ENCODE measurements at regions not wholly inside any gene's neighbourhood (a gene's known extent, or its start where the extent isn't known, plus 50 kb on each side); places are given as distances from the start of the nearest gene placed in this dataset.

GRCh38 chr18:71194438-71194837 lies 905.6 kb downstream of the SOCS6 start:
- DNase-seq: no peak

DNA sequence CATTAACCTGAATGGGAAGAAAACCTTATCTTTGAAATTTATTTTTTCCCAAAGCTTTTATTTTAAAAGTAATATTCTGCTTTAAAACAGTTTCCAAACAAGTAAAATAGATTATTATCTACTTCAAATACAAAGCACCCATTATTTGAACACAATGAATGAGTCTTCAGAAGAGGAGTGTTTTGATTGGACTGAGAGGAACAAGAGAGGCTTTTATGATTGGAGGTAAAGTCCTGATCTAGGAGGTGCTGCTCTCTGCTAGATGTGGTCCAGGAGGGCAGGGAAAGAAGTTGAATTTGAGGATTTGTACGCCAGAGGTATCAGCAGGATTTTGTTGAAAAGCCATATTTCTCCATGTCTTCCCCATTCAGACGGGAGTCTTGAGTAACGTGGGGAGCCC lies 900.7 kb downstream of the SOCS6 start:
- DNase-seq: no peak

DNA sequence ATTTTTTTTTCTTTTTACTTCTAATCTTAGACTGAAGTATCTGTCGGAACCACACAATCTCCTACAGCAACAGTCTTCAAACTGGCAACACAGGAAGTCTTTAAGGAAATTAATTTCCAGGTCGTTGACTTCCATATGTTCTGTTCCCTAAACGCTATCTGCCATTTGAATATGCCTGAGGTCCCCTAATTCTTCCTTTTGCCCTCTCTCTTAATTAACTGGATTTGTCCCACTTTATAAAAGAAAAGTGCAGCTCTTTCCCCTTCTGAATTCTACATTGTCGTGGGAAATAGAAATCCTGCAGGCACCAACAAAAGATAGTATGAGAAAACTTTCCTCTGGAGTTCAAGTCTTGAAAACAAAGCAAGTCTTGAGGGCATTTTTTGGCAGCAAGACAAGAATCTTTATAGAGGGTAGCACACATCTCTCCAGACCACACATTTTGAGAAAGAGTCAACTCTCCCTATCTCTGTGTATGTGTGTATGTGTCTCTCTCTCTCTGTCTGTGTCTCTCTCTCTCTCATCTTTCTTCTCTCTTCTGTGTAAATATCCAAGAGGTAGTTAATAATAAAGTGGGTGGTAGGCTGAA lies 879.8 kb downstream of the SOCS6 start:
- no peak for DNase-seq

DNA sequence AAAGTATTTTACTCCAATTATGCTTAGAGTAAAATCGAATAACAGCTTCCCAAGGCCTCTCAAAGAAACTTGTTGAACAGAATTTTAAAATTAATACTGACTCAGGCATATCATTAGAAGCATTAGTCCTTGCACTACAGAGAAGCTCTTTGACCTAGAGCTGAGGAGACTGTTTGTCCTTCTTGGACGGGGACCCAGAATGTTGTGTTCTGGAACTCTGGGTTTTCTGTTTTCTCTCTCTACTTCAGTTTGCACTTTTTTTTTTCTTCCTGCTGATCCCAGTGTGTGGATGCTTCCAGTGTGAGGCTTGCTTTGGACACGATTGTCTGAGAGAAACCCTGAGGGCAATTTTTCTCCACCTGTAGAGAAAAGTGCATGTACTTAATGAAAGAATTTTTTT lies 847.6 kb downstream of the SOCS6 start:
- no peak for DNase-seq

GRCh38 chr18:71134122-71134521 lies 845.3 kb downstream of the SOCS6 start:
- DNase-seq: no peak

DNA sequence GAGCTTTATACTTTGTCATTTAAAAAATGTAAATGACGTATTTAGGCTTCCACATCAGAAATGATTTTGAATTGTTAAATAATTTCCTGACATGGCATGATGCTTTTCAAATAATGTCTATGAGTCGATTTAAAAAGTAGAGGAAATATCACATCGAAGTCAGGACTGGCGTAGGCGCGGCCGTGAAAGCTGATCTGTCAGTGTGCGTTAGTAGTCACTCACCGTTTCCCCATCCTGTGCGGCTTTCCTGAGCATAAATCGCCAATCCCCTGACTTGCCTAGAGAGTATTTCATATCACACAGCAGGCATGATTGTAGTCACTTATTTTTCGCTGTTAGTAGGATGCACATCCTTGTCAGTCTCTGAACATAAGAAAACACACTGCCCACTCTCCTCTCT lies 843.1 kb downstream of the SOCS6 start:
- DNase-seq: no peak

- no peak for DNase-seq
Observed at GRCh38 chr18:71130351-71130750, 841.5 kb downstream of the SOCS6 start.

- DNase-seq: no peak
Observed at GRCh38 chr18:71125581-71125980, 836.7 kb downstream of the SOCS6 start.

DNA sequence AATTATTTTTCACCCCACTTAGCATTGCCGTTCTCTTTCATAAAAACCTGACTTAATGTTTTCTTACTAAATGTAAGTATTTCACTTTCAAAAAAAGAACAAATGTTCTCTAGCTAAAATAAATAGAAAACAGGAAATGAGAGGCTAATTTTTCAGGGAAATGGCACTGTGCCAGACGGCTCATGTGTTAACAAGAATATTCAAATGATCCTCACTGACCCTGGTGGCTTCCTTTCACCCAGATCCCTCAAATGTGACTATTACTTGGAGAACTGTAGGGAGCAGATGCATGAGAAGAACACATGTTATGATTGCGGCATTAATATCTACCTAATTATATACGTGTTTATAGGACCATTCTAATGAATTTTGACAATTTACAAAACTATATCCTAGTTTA lies 827.7 kb downstream of the SOCS6 start:
- no peak for DNase-seq

DNA sequence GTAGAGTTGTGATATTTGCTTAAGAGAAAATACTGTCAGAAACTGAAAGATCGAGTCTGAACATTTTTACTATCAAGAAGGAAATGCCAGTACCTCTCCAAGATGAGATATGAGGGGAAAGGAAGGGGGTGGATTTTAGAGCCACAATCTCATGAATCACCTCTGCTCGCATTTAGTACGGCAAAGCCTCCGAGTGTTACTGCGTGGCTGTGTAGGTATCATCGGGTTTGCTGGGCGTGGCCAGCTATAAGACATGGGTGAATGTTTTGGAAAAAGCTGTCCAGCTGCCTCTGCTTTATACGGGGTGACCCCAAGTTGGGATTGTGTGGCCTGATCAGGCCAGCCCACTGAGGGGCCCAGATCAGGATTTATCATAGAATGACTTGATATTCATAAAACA lies 826.4 kb downstream of the SOCS6 start:
- no peak for DNase-seq

DNA sequence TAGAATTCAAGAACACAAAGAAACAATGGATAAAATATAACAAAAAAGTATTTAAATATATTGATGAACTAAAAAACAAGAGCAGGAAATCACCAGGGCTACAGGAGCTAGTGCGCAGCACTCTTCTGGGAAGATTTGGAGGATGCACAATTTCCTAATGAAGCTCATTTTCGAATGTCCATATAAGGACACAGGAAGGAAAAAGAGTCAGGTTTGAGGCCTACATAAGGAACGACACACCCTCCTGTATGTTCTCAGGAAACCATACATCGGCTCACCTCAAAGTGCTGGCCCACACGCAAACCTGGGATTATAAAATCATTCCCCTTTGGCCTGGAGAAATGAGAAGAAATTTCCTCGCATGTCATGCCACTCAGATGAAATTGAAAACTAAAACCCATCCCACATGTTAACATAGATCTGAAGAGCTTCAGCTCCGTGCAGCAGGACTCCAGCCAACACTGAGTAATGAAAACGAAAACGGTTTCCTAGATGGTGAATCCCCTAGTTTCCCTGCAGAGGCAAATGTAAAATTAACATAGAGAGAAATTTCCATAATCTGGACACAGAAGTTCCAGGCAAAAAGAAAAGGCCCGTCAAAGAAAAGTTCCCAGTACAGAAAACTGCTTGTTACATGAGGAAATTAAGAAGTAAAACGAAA lies 825.8 kb downstream of the SOCS6 start:
- no peak for DNase-seq

GRCh38 chr18:71107244-71107643 lies 818.4 kb downstream of the SOCS6 start:
- DNase-seq: no peak

- no peak for DNase-seq
Observed at GRCh38 chr18:71106701-71107100, 817.9 kb downstream of the SOCS6 start.

DNA sequence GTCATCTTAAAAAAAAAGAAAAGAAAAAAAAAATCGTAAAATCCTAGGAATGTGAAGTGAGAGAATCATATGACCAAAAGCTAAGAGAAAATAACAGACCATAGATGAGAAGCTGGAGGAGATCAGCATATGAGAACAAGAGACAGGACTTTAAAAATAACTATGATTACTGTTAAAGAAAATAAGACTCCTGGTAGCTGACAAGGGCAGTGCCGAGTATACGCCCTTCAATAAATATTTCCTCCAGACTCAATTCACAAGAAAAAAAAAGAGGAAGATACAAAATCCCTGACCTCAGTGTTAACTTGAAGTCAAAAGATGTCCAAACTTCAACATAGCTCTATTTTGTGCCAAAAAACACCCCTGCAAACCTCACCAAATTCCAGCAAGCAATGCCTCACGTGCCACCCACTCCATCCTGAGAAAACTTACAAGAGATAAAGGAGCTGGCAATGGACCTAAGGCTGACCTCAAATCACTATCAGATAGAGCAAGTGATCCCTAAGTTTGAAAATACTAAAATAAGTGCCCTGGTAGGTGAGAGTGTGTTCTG lies 817.2 kb downstream of the SOCS6 start:
- DNase-seq: no peak

DNA sequence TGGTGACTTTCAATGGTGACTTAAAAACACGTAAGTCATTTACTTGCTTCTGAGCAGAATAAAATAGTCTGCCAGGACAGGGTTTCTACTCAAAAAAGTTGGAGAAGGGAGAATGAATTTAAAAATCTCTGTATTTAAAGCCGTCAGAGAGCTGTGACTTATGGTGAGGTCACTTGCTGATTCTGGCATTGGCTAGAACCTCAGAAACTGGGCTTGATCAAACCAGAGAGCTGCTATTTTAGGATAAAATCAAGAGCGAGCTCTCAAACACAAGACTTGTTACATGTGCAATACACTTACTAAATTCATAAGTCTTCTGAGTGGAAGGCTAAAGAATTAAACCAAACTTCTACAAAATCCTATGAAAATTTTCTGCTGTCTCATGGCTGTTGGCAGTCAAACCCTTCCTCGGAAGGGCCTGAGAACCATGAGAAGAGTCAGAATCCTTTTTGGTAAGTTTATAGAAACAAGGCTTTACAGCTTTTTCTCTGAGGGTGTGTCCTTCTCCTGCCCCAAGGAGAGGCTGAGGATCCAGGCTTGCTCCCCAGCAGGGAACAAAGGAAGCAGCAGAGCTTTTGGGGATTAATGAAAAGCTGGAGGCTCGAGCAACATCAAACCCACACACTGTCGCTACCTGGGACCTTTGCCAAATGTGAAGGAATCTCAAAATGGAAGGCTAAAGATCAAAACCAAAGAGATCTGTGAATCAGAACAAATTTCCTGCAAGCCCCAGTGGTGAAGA lies 816.4 kb downstream of the SOCS6 start:
- no peak for DNase-seq

DNA sequence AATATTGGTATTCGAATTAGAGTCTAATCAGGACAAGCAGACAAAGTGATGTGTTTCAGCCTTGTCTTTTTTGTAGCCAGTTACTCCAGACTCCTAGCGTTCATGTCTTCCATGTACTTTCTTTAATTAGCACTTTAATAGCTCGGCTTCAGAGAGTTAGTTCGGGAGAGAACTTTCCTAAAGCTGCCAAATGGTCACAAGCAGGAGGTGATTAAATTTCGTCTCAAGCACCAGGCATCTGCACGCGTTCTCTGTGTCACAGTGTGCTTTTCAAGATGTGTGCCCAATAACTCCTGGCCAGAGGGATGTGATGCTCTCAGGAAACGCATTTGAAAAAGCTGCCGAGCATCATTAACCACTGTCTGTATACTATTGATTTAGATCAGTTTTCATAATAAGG lies 790.8 kb downstream of the SOCS6 start:
- no peak for DNase-seq

DNA sequence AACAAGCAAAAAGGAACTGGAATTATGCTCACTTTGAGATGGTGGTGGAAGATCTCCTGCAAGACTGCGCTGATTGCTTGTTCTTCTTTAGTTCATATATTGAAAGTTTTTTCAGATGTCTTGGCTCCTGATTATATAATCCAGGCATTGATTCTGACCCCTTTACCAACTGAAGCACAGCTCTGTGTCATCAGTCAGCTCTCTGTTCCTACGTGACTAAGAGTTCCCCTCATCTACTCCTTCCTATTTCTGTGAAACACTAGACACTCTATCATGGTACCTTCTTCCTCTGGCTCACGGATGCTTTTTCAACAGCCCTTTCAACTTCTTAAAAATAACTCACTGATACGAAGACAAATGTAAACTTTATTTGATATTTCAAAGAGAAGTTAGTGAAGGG lies 788.6 kb downstream of the SOCS6 start:
- no peak for DNase-seq

DNA sequence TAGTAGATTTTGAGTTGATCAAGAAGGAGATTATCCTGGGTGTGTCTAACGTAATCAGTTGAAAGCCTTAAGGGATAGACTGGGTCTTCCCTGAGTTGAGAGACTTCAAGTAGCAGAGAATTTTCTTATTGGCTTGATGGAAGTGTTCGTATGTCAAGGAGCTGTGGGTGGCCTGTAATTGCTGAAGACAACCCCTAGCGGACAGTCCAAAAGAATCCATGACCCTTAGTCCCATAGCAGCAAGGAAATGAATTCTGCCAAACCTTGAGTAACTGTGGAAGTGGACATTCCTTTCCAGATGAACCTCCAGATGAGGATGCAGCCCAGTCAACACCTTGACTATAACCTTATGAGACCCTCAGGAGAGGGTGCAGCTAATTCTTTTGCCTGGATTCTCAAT lies 786.3 kb downstream of the SOCS6 start:
- DNase-seq: no peak

DNA sequence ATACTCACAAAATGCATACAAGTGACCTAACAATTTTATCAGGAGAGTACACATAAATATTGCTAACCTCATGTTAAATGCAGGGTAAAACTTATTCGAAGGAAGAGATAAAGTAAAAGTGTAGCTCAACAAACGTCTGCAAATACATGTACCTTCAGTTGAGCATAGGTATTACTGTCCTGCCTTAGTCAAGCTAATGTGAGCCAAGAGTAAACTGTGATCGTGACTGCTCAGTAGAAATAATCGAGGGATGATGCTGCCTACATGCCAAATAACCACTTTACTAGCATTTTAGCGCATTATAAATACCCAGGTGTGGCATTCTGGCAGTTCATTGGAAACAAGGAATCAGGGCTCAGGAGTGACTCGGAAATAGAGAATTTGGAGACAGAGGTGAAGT lies 779.5 kb downstream of the SOCS6 start:
- no peak for DNase-seq

DNA sequence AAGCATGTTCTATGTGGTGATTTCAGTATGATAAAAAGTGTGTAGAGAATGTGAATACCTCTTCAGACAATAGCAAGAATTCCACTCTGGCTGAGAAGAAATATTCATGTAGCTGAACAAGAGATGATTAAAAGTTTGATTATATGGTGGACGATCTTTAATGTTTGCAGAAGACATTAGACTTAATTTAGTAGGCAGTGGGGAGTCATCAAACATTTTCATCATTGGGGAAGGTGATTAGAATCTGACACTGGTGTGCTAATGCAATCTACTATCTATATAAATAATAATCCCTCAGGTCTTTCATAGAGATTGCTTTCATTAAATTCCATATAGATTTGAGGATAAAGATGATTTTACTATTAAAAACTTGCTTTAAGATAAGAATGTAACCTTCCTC lies 761.0 kb downstream of the SOCS6 start:
- DNase-seq: no peak

GRCh38 chr18:71047882-71048281 lies 759.0 kb downstream of the SOCS6 start:
- DNase-seq: no peak

GRCh38 chr18:71045331-71046065 lies 756.7 kb downstream of the SOCS6 start:
- DNase-seq: no peak

DNA sequence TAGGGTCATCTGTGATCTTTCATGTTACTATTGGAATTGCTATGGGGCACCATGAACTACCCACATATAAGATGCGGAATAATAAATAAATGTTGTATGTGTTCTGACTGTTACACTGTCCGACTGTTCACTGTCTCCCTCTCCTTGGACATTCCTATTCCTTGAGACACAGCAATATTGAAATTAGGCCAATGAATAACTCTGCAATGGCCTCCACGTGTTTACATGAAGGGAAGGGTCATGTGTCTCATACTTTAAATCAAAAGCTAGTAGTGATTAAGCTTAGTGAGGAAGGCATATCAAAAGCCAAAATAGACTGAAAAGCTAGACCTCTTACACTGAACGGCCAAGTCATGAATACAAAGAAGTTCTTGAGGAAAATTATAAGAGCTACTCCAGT lies 751.3 kb downstream of the SOCS6 start:
- DNase-seq: no peak

DNA sequence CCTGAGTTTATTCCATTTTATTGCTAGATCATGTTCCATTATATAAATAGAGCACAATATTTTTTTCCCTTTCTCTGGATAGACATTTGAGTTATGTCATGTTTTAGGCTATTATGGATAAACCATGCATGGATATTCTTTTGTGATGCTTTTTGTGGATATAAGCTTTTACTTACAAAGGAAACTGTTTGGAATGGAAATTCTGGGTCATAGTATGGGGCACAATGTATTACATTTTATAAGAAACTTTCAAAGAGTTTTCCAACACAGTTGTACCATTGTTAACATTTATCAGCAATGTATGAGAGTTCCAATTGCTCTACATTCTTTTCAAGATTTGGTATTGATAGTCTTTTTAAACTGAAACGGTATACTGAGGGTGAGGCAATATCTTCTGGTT lies 749.4 kb downstream of the SOCS6 start:
- no peak for DNase-seq

Data from NK-92 treated with Interleukin-12 subunit alpha and Interleukin-12 subunit beta, amount 100 ng/mL, for 24 hours (cell line).